Loucy (cell line): ENCODE measurements at regions not wholly inside any gene's neighbourhood (a gene's known extent, or its start where the extent isn't known, plus 50 kb on each side); places are given as distances from the start of the nearest gene placed in this dataset.
"Not testable (repeated sequence)": the region's sequence is repeated elsewhere in the genome, so short reads cannot be mapped to it uniquely, and the experiment has no call there.

Experiments used
- H2AFZ ChIP-seq: fragments of 200-600 bp; sonication (generic); 2 replicates; pipeline ENCODE4 v1.6.0; 2016; ENCODE audit warnings: antibody characterized with exemption, mild to moderate bottlenecking, low read length, moderate library complexity
- H3F3A ChIP-seq: fragments of 200-600 bp; 2 replicates; pipeline ENCODE4 v1.6.0; 2016; ENCODE audit warnings: antibody characterized with exemption, low read depth, mild to moderate bottlenecking
- H3K27me3 ChIP-seq: fragments of 200-600 bp; sonication (generic); 2 replicates; pipeline ENCODE4 v1.6.1; 2014; ENCODE audit warnings: low read length, mild to moderate bottlenecking; ENCODE audit not compliant: insufficient read depth, poor library complexity, severe bottlenecking
- H3K36me3 ChIP-seq: fragments of 200-600 bp; sonication (generic); 2 replicates; pipeline ENCODE4 v1.6.1; 2016; ENCODE audit warnings: low read length; ENCODE audit not compliant: insufficient read depth
- H3K4me1 ChIP-seq: fragments of 200-600 bp; sonication (generic); 2 replicates; pipeline ENCODE4 v1.5.1; 2014; ENCODE audit warnings: low read length, mild to moderate bottlenecking; ENCODE audit not compliant: insufficient read depth, poor library complexity, severe bottlenecking
- H3K4me2 ChIP-seq: fragments of 200-600 bp; sonication (generic); 2 replicates; pipeline ENCODE4 v1.6.0; 2014; ENCODE audit warnings: antibody characterized with exemption, low read length, low read depth, mild to moderate bottlenecking; ENCODE audit not compliant: poor library complexity, severe bottlenecking
- H3K4me3 ChIP-seq: fragments of 200-600 bp; sonication (generic); 2 replicates; pipeline ENCODE4 v1.5.1; 2014; ENCODE audit warnings: low read length, mild to moderate bottlenecking, mixed read lengths; ENCODE audit not compliant: poor library complexity, severe bottlenecking
- H3K79me2 ChIP-seq: fragments of 200-600 bp; sonication (generic); 2 replicates; pipeline ENCODE4 v1.6.1; 2014; ENCODE audit warnings: low read length; ENCODE audit not compliant: insufficient read depth
- H3K9ac ChIP-seq: fragments of 200-600 bp; sonication (generic); 2 replicates; pipeline ENCODE4 v1.6.0; 2014; ENCODE audit warnings: mild to moderate bottlenecking, low read depth, low read length, moderate library complexity; ENCODE audit not compliant: poor library complexity, severe bottlenecking
- H3K9me2 ChIP-seq: fragments of 200-600 bp; sonication (generic); replicated peaks from 2 replicates; pipeline ENCODE4 v1.6.1; 2016; ENCODE audit warnings: low read depth, low read length, mixed read lengths
- H3K9me3 ChIP-seq: fragments of 200-600 bp; sonication (generic); 2 replicates; pipeline ENCODE4 v1.6.1; 2014; ENCODE audit warnings: mild to moderate bottlenecking, antibody characterized with exemption, low read length, low read depth; ENCODE audit not compliant: insufficient read depth
- H4K20me1 ChIP-seq: fragments of 200-600 bp; sonication (generic); 2 replicates; pipeline ENCODE4 v1.6.0; 2014; ENCODE audit warnings: antibody characterized with exemption, low read length, mild to moderate bottlenecking; ENCODE audit not compliant: insufficient read depth, poor library complexity, severe bottlenecking
- CTCF ChIP-seq: fragments of 200-600 bp; sonication (generic); conservative IDR thresholded peaks from 2 replicates; pipeline ENCODE4 v1.5.1; 2014; ENCODE audit warnings: mild to moderate bottlenecking, antibody characterized with exemption, low read length
- EZH2phosphoT487 ChIP-seq: fragments of 200-600 bp; IDR thresholded peaks from 2 replicates; pipeline ENCODE4 v1.6.1; 2018; ENCODE audit warnings: antibody characterized with exemption, mild to moderate bottlenecking, moderate library complexity, borderline replicate concordance

DNA sequence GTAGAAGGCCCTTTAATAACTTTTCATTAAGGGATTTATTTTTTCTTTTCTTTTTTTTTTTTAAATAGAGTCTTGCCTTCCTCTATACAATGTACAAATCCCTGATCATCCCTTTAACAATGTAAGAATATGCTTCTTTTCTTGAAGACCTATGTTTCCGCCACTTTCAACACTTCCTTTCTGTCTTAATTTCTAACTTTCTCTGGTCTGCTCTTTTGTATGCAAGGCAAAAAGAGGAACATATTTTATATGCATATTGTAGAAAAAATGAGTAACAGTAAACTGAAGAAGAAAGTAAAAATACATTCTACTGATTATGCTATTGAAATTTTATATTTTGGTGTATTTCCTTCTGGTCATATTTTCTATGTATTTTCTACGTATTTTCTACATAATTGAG, 484.7 kb downstream of the TFAP2B start:
- Histone ChIP-seq H3K36me3 (no peaks in the 10 kb centered on the region), H4K20me1 (no peaks in the 10 kb centered on the region), H3K27me3 (no peaks in the 10 kb centered on the region), H3K4me3 (no peak overlapping the region), H3K9me3 (no peaks in the 10 kb centered on the region), H3K9ac (no peak overlapping the region), H3K9me2 (0 out of 2 replicates have a peak, but pooled peaks cover 3% of the 10 kb centered on the region), H3K4me2 (no peak overlapping the region), H3K79me2 (no peaks in the 10 kb centered on the region), H3K4me1 (no peaks in the 10 kb centered on the region), H3F3A (no peaks in the 10 kb centered on the region), H2AFZ (no peak overlapping the region)
- no peak for TF ChIP-seq EZH2phosphoT487
- no peak for TF ChIP-seq CTCF

DNA sequence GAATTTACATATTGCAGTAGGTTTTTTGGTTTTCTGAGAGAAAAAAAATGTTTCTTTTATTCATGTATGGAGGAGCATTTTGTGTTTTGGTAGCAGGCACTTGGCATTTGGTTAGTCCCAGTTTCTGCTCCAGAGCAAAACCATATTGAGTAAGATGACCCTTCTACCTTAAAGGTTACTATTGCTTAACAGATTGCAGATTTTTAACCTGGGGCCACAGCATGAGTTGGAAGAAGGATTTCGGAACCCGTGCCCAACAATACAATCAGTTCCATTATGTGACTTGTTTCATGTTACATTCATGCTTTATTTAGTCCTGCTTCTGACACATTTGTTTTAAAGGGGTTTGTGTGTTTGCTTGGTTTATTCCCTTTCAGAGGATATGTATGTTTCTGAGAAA, 496.3 kb downstream of the TFAP2B start:
- Histone ChIP-seq H3K4me3 (no peak overlapping the region), H3K27me3 (no peaks in the 10 kb centered on the region), H3K9me2 (no peaks in the 10 kb centered on the region), H3K36me3 (no peaks in the 10 kb centered on the region), H2AFZ (no peak overlapping the region), H3K9me3 (no peaks in the 10 kb centered on the region), H3K9ac (no peak overlapping the region), H3K4me1 (no peaks in the 10 kb centered on the region), H3F3A (no peaks in the 10 kb centered on the region), H3K79me2 (no peaks in the 10 kb centered on the region), H3K4me2 (no peak overlapping the region), H4K20me1 (no peaks in the 10 kb centered on the region)
- no peak for TF ChIP-seq CTCF
- no peak for TF ChIP-seq EZH2phosphoT487

DNA sequence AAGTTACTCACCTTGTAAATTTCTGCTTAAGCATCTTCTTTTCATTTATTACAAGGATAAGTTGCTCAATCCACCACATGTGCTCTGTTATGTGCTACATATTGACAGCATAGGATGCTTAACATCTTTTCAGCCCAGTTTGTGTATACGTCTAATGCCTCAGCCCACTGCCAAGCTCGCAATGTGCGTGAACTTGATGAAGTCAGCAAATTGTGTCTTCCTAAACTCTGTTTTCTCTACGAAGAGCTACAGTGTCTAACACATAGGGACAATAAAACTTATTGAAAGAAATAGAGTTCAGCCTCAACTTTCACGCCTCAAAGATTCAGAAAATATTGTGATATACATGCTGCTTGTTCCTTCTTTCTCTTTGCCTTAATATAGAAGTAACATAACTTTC, 500.0 kb downstream of the TFAP2B start:
- no peak for TF ChIP-seq CTCF
- Histone ChIP-seq H3K27me3 (no peaks in the 10 kb centered on the region), H3K4me1 (no peaks in the 10 kb centered on the region), H3F3A (no peaks in the 10 kb centered on the region), H3K4me2 (no peak overlapping the region), H3K9me2 (no peaks in the 10 kb centered on the region), H3K9me3 (no peaks in the 10 kb centered on the region), H3K4me3 (no peak overlapping the region), H3K9ac (no peak overlapping the region), H3K79me2 (no peaks in the 10 kb centered on the region), H2AFZ (no peak overlapping the region), H4K20me1 (no peaks in the 10 kb centered on the region), H3K36me3 (no peaks in the 10 kb centered on the region)

DNA sequence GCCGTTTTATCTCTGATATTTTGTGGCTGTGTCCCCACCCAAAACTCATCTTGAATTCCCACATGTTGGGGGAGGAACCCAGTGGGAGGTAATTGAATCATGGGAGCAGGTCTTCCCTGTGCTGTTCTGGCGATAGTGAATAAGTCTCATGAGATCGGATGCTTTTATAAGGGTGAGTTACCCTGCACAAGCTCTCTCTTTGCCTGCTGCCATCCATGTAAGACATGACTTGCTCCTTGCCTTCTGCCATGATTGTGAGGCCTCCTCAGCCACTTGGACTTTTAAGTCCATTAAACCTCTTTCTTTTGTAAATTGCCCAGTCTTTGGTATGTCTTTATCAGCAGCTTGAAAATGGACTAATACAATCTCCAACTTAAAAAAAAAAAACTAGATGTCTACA, 502.8 kb downstream of the TFAP2B start:
- H2AFZ ChIP-seq, H3K27me3 ChIP-seq, H3K36me3 ChIP-seq, H3K9me2 ChIP-seq, H3F3A ChIP-seq, H3K9me3 ChIP-seq, H3K9ac ChIP-seq, H3K4me3 ChIP-seq, H3K79me2 ChIP-seq, H3K4me1 ChIP-seq, H3K4me2 ChIP-seq, H4K20me1 ChIP-seq: not testable (repeated sequence)
